ENCODE measurements at regions not wholly inside any gene's neighbourhood (a gene's known extent, or its start where the extent isn't known, plus 50 kb on each side); places are given as distances from the start of the nearest gene placed in this dataset.

DNA sequence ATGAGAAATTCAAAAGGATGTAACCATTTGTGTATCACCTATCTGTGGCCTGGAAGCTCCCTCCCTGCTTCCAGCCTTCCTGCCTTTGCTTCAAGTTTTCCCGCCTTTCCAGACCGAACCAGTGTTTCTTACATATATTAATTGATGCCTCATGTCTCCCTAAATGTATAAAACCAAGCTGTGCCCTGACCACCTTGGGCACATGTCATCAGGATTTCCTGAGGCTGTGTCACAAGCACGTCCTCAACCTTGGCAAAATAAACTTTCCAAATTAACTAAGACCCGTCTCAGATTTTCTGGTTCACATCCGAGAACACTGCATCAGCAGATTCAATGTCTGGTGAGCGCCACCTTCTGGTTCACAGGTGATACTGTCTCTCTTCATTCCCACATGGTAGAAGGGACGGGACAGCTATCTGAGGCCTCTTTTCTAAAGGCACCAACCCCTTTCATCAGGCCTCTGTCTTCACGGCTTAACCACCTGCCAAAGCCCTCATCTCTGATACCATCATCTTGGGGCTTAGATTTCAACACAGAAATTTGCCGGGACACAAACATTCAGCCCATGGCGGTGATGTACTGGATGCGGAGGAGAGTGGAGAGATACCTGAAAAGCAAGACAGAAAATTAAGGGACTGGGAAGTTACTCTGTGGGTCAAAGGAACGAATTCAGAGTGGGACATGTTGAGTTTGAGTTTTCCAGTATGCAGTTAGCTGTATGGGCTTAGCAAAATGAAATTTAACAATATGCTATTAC is 58.7 kb upstream of the PABPC3 start:
- Histone ChIP-seq H3K27me3 (ENCODE audit: control insufficient read depth, insufficient read depth, low read length) (no peaks in the 10 kb centered on the region), H3K4me1 (ENCODE audit: control insufficient read depth in 2 of 3, insufficient read depth in 2 of 3, low read depth in 1 of 3, low read length in 3 of 3) (no peaks in the 10 kb centered on the region), H3K4me3 (ENCODE audit: low read length in 3 of 3) (no peak overlapping the region), H3K27ac (ENCODE audit: low read depth in 2 of 2, low read length in 2 of 2) (no peak overlapping the region), H3K9ac (ENCODE audit: low read length in 3 of 3) (no peak overlapping the region), H3K36me3 (ENCODE audit: control insufficient read depth in 2 of 3, insufficient read depth in 3 of 3, low read length in 3 of 3) (no peaks in the 10 kb centered on the region), H3K9me3 (ENCODE audit: control insufficient read depth in 2 of 3, insufficient read depth in 1 of 3, low read length in 3 of 3) (no peaks in the 10 kb centered on the region)
- peak in 3 of 5 donors; percentile 49 to 84 (median 65) for DNase-seq
- intact Hi-C loops (cut with DNase I): no loop called here
- FAIRE-seq: no peak
- TF ChIP-seq, protein P1, sequence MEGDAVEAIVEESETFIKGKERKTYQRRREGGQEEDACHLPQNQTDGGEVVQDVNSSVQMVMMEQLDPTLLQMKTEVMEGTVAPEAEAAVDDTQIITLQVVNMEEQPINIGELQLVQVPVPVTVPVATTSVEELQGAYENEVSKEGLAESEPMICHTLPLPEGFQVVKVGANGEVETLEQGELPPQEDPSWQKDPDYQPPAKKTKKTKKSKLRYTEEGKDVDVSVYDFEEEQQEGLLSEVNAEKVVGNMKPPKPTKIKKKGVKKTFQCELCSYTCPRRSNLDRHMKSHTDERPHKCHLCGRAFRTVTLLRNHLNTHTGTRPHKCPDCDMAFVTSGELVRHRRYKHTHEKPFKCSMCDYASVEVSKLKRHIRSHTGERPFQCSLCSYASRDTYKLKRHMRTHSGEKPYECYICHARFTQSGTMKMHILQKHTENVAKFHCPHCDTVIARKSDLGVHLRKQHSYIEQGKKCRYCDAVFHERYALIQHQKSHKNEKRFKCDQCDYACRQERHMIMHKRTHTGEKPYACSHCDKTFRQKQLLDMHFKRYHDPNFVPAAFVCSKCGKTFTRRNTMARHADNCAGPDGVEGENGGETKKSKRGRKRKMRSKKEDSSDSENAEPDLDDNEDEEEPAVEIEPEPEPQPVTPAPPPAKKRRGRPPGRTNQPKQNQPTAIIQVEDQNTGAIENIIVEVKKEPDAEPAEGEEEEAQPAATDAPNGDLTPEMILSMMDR (IDR thresholded peaks at IDR 0.05; ENCODE audit: borderline replicate concordance, extremely low read depth, insufficient read depth): peak; percentile 77

DNA sequence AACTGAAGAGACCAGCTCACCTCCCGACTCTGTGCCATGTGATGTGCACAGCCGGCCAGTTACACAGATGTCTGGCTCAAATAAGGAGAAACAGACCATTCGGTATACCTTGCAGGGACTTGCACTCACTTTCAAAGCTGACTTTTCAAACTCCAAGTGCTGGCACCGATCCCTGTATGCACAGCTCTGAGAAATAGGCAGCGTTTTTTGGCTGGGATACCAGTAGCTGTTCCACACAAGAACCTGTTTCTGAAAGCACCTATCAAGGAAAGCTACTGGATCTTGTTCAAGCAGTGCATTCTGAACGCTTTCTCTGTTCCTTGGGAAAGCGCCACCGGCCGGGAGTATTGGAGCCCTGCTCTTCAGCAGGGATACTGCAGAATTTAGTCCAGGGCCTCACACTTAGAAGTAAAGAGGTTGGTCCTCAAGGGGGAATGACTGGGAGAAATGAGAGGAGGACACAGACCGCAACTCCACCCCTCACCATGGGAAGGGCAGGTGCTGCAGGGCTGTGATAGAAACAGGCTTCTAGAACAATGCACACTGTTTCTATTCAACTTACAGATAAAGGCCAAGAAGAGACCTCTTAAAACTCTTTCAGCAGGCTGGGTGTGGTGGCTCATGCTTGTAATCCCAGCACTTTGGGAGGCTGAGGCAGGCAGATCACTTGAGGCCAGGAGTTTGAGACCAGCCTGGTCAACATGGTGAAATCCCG is 53.6 kb upstream of the PABPC3 start:
- TF ChIP-seq, protein P1 (IDR thresholded peaks at IDR 0.05; ENCODE audit: borderline replicate concordance, extremely low read depth, insufficient read depth): no peak
- DNase-seq: no peak
- intact Hi-C loops (cut with DNase I): no loop called here
- Histone ChIP-seq H3K4me1 (ENCODE audit: control insufficient read depth in 2 of 3, insufficient read depth in 2 of 3, low read depth in 1 of 3, low read length in 3 of 3) (no peaks in the 10 kb centered on the region), H3K36me3 (ENCODE audit: control insufficient read depth in 2 of 3, insufficient read depth in 3 of 3, low read length in 3 of 3) (no peaks in the 10 kb centered on the region), H3K9ac (ENCODE audit: low read length in 3 of 3) (no peak overlapping the region), H3K9me3 (ENCODE audit: control insufficient read depth in 2 of 3, insufficient read depth in 1 of 3, low read length in 3 of 3) (no peaks in the 10 kb centered on the region), H3K27ac (ENCODE audit: low read depth in 2 of 2, low read length in 2 of 2) (no peak overlapping the region), H3K4me3 (ENCODE audit: low read length in 3 of 3) (no peak overlapping the region), H3K27me3 (ENCODE audit: control insufficient read depth, insufficient read depth, low read length) (peaks cover 10% of the 10 kb centered on the region)
- no peak for FAIRE-seq

DNA sequence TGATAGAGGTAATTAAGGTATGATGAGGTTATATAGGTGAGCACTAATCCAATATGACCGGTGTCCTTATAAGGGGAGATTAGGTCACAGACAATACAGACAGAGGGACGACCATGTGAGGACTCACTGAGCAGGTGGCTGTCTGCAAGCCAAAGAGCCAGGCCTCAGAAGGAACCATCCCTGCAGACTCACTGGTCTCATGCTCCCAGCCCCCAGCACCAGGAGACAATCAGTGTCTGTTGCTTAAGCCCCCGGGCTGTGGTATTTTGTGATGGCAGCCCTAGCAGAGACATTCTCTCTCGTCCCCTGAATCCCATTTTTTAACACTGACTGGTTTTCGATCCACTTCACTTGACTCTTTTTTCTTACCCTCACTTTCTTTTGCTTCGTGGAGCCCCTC is 51.9 kb upstream of the PABPC3 start:
- H3K4me3 ChIP-seq (ENCODE audit: low read length in 3 of 3): no peak overlapping the region
- H3K9ac ChIP-seq (ENCODE audit: low read length in 3 of 3): no peak overlapping the region
- H3K27me3 ChIP-seq (ENCODE audit: control insufficient read depth, insufficient read depth, low read length): peaks cover 12% of the 10 kb centered on the region
- no peak overlapping the region for H3K27ac ChIP-seq (ENCODE audit: low read depth in 2 of 2, low read length in 2 of 2)
- H3K36me3 ChIP-seq (ENCODE audit: control insufficient read depth in 2 of 3, insufficient read depth in 3 of 3, low read length in 3 of 3): no peaks in the 10 kb centered on the region
- TF ChIP-seq, protein P1 (IDR thresholded peaks at IDR 0.05; ENCODE audit: borderline replicate concordance, extremely low read depth, insufficient read depth): no peak
- no peak for FAIRE-seq
- peaks cover 0 to 3% (median 0%) of the 10 kb centered on the region in 3 donors for H3K9me3 ChIP-seq (ENCODE audit: control insufficient read depth in 2 of 3, insufficient read depth in 1 of 3, low read length in 3 of 3)
- intact Hi-C loops (cut with DNase I): no loop called here
- H3K4me1 ChIP-seq (ENCODE audit: control insufficient read depth in 2 of 3, insufficient read depth in 2 of 3, low read depth in 1 of 3, low read length in 3 of 3): no peaks in the 10 kb centered on the region
- no peak for DNase-seq

Measured in kidney (tissue), 13 donors.